Astrocyte of the spinal cord (primary cell): ENCODE measurements at regions not wholly inside any gene's neighbourhood (a gene's known extent, or its start where the extent isn't known, plus 50 kb on each side); places are given as distances from the start of the nearest gene placed in this dataset.

Experiments
- DNase-seq: peaks from one replicate; pipeline ENCODE4 v3.0.0; 2011; ENCODE audit warnings: low read depth, low spot score
- H3K4me3 ChIP-seq: 2 replicates; pipeline ENCODE4 v1.5.1; 2011; ENCODE audit warnings: low read depth, mild to moderate bottlenecking, low read length, moderate library complexity
- CTCF ChIP-seq: IDR thresholded peaks from 2 replicates; pipeline ENCODE4 v1.5.1; 2012; ENCODE audit warnings: low read depth, mild to moderate bottlenecking, low read length, inconsistent platforms
- in situ Hi-C: cut with HindIII; loops from 2 replicates; pipeline ENCODE4 v1.10.0; 2017; ENCODE audit warnings: low sequenced_read_pairs

- H3K4me3 ChIP-seq: no peak overlapping the region
- no peak for DNase-seq
- TF ChIP-seq CTCF: no peak
- in situ Hi-C loops: no loop called here
Measured at GRCh38 chr20:8935878-8936277, 133.0 kb upstream of the PLCB4 start.

- no peak for DNase-seq
- in situ Hi-C loops: no loop called here
- no peak for TF ChIP-seq CTCF
- H3K4me3 ChIP-seq: no peak overlapping the region
Measured at GRCh38 chr20:8938532-8938931, 130.4 kb upstream of the PLCB4 start.

GRCh38 chr20:8940326-8940725 lies 128.6 kb upstream of the PLCB4 start:
- no peak for DNase-seq
- no peak overlapping the region for H3K4me3 ChIP-seq
- in situ Hi-C loops: no loop called here
- no peak for TF ChIP-seq CTCF

GRCh38 chr20:8943631-8944030 lies 125.3 kb upstream of the PLCB4 start:
- TF ChIP-seq CTCF: no peak
- H3K4me3 ChIP-seq: no peak overlapping the region
- no peak for DNase-seq
- in situ Hi-C loops: no loop called here

GRCh38 chr20:8946036-8946940 lies 122.6 kb upstream of the PLCB4 start:
- DNase-seq: no peak
- in situ Hi-C loops: no loop called here
- no peak for TF ChIP-seq CTCF
- no peak overlapping the region for H3K4me3 ChIP-seq

GRCh38 chr20:8948442-8949020 lies 120.4 kb upstream of the PLCB4 start:
- no peak overlapping the region for H3K4me3 ChIP-seq
- TF ChIP-seq CTCF: no peak
- no peak for DNase-seq
- in situ Hi-C loops: no loop called here
